COR-L47 (cell line): ENCODE measurements at regions not wholly inside any gene's neighbourhood (a gene's known extent, or its start where the extent isn't known, plus 50 kb on each side); places are given as distances from the start of the nearest gene placed in this dataset.
"Not testable (repeated sequence)": the region's sequence is repeated elsewhere in the genome, so short reads cannot be mapped to it uniquely, and the experiment has no call there.

Experiments
- DNase-seq: peaks from one replicate; lab custom pipeline; 2025; lab: John Stamatoyannopoulos, UW

- DNase-seq = no peak
These were observed 132.3 kb upstream of the TNP1 start for GRCh38 chr2:216992056-216992675.

DNA sequence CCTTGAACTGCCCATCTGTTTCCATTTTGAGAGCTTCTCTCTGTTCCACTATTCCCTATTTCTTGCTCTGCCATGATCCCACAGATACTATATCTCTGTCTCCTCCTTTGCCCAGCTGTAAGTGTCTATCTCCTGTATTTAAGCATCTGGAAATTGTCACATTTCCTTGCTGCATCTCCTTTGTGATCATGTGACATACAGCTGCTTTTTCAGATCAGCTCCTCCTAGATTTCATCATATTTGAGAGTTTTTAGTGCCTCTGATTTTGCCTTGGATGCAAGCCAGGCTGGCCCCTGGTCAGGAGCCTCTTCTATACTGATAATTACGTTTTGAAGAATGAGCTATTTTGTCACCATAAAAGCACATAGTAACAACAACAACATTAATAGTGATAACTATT, 131.7 kb upstream of the TNP1 start:
- no peak for DNase-seq

GRCh38 chr2:216989340-216990129, 129.7 kb upstream of the TNP1 start:
- DNase-seq = no peak

DNA sequence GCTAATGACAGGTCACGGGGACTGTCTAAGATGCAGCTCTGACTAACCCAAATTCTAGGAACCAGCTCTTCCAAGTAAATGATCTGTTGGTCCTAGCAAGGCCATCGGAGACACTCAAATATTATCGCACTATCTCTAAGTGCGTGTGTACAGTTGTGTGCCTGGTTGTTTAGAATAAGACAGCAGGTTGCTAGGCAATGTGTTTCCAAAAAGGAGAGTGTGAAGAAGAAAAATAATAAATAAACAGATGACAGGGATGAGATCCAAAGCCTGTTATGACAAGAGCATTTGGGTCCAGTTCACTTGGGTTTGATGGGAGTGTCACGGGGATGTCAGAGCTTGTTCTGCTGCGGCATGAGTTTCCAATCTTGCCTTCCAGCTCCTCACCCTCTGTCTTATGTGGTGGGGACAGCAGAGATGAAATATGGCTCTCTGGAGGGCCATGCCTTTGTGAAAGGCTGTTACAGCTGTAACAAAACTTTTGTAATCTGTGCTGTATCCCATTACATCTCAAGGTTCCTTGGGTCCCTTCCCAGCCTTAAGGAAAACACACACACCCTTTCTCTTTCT, 127.5 kb upstream of the TNP1 start:
- no peak for DNase-seq

- DNase-seq = peak; percentile 97
These were observed 125.8 kb upstream of the TNP1 start for GRCh38 chr2:216985658-216986141.

GRCh38 chr2:216984937-216985336, 125.1 kb upstream of the TNP1 start:
- no peak for DNase-seq

DNA sequence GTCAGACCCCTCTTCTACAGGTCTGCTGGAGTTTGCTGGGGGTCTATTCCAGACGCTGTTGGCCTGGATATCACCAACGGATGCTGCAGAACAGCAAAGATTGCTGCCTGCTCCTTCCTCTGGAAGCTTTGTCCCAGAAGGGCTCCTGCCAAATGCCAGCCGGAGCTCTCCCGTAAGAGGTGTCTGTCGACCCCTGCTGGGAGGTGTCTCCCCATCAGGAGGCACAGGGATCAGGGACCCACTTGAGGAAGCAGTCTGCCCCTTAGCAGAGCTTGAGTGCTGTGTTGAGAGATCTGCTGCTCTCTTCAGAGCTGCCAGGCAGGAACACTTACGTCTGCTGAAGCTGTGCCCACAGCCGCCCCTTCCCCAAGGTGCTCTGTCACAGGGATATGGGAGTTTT, 122.1 kb upstream of the TNP1 start:
- DNase-seq = not testable (repeated sequence)

DNA sequence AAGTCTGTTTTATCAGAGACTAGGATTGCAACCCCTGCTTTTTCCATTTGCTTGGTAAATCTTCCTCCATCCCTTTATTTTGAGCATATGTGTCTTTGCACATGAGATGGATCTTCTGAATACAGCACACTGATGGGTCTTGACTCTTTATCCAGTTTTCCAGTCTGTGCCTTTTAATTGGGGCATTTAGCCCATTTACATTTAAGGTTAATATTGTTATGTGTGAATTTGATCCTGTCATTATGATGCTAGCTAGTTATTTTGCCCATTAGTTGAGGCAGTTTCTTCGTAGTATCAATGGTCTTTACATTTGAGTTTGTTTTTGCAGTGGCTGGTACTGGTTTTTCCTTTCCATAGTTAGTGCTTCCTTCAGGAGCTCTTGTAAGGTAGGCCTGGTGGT, 120.6 kb upstream of the TNP1 start:
- not testable (repeated sequence) for DNase-seq

DNA sequence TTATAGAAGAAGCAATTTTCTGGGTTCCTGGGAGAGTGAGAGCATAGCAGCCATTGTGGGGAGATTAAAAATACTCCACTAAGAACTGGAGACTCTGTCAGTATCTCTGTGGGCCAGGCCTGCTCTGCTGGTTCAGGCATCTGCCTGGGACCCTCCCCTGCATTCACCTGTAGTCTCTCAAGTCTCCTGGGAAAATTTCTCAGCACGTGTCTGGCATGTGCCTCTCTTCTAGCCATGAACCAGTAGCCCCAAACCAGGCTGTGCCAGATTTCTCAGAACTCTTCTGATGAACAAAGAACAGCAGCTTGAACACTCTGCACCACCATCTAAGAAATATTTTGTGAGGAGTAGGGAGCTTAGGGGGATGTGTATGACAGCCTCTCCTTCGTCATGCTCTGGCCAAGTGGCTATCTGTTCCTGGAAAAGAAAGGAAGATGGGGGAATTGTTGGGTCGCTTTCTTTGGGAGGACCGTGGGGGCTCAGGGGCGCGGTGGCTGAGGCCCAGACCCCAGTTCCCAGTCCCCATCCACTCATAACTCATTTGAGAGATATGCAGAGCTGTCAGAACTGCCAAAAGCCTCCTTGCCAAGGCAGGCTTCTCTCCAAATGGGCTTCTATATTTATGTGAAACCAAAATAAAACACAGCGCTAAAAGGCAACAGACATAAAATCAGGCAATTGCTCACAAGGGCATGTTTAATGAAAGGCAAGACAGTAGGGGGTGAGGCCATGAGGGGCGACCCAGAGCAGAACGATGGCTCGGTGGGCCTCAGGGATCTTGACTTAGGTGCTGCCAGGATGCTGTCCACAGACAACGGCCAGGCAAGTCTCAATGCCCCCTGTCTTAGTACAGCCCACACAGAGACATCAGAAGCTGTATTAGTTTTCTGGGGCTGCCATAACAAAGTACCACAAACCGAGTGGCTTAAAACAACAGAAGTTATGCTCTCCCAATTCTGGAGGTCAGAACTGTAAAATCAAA, 114.7 kb upstream of the TNP1 start:
- no peak for DNase-seq

GRCh38 chr2:216971593-216971992, 111.7 kb upstream of the TNP1 start:
- no peak for DNase-seq

GRCh38 chr2:216970359-216970915, 110.6 kb upstream of the TNP1 start:
- no peak for DNase-seq

DNA sequence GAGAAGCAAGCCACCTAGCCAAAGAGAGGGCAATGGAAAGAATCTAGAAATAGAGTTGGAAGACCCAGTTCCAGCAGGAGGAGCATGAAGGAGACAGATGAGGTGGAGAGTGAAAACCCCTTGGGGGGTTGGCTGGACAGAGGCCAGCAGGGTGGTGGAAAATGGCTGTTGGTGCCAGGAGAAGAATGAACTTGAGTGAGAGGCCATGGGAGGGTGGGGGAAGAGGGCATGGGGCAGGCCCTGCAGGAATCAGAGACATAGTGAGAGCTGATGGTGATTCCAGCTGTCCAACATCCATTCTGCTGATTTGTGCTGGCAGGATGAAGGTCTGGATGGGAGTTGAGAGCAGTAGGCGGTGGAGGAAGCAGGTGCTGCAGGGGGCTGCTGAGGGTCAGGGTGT, 108.0 kb upstream of the TNP1 start:
- DNase-seq = no peak

- DNase-seq = no peak
These were observed 100.9 kb upstream of the TNP1 start for GRCh38 chr2:216960671-216961268.

DNA sequence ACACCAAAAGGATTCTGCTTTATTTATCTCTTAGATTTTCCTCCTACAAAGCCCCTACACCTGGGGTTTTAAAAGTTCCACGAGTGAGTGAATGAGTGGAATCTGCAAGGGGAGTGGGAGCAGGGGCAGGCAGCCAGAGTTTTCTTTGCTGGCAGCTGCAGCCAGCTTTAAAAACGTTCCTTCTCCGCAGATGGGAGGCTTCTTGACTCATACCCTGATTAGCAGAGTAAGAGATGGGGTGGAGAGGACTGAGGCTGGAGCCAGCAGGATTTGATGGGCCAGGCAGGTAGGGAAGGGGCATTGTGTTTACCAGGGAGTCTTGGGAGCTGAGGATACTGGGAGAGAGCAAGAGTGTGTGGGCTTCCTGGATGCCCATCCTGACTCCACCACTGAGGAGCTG, 99.6 kb upstream of the TNP1 start:
- DNase-seq = no peak

DNA sequence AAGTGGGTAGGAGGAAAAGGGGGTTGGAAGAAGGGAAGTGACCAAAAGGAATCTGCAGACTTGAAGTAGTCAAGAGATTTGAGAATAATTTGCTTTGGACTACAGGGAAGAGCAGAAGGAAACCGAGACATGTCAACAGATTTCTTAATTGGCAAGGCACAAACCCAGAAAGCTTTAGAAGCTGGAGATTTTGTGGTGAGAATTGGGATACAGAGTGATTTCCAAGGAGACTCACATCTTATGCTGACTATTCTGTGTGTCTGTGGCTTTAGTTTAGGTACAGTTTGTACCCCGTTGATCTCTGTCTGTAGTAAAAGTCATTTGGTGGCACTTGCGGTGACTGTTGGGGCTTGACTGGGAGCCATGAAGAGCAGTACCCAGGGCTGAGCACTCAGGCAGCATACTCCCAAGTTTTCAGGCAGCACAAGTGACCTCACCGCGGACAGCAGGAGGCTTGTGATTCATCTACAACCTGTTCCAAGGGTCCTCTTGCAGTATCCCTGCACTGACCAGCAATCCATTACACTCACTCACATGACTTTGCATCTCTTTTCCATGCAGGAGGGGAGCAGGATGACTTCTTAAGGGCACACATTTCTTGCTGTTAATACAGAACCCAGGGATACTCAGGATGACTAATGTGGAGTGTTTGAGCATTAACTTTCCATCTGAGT, 97.1 kb upstream of the TNP1 start:
- no peak for DNase-seq

DNA sequence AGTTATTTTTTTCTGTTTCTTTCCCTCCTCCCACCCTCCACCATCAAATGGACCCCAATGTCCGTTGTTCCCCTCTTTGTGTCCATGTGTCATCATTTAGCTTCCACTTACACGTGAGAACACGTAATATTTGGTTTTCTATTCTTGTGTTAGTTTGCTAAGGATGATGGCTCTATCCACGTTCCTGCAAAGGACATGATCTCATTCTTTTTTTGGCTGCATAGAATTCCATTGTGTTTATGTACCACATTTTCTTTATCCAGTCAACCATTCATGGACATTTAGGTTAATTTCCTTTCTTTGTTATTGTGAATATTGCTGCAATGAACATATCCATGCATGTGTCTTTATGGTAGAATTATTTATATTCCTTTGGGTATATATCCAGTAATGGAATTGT, 91.3 kb upstream of the TNP1 start:
- no peak for DNase-seq

GRCh38 chr2:216950547-216950946, 90.7 kb upstream of the TNP1 start:
- no peak for DNase-seq

- DNase-seq = no peak
These were observed 90.0 kb upstream of the TNP1 start for GRCh38 chr2:216949700-216950413.

DNA sequence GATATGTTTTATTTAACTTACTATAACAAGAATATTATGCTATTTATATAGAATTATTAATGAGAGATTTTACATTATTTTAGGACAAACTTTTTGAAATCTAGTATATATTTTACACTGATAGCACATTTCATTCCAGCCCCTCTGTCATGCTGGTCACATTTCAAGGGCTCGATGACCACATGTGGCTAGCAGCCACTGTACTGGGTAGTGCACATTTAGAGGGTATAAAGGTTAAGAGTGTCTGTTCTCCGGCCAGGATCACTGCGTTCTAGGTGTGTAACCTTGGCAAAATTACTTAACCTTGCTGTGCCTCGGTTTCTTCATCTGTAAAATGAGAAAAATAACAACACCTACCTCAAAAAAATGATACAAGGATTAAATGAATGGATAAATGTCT, 87.2 kb upstream of the TNP1 start:
- no peak for DNase-seq

GRCh38 chr2:216944733-216945132, 84.9 kb upstream of the TNP1 start:
- DNase-seq = no peak
